Activated naive CD4-positive, alpha-beta T cell treated with anti-CD3 and anti-CD28 coated beads, Interleukin-2, amount 10 ng/mL, durations not matched to agents 7 days and 5 days (primary cell): ENCODE measurements at regions not wholly inside any gene's neighbourhood (a gene's known extent, or its start where the extent isn't known, plus 50 kb on each side); places are given as distances from the start of the nearest gene placed in this dataset.
"Not testable (repeated sequence)": the region's sequence is repeated elsewhere in the genome, so short reads cannot be mapped to it uniquely, and the experiment has no call there.

Experiments
- CTCF ChIA-PET: fragments of 350-600 bp; sonication (Branson Sonifier 250); formaldehyde crosslinking; loops from one replicate; lab custom pipeline; 2021; ENCODE audit warnings: antibody characterized with exemption; lab: Charles Lee
- DNase-seq: peaks from one replicate; pipeline ENCODE4 v3.0.0-alpha.2; 2020
- H3K27ac Mint-ChIP-seq: one replicate; pipeline ENCODE4 v1.8.0; 2021; ENCODE audit warnings: mild to moderate bottlenecking, moderate library complexity, mixed read lengths
- H3K27me3 Mint-ChIP-seq: one replicate; pipeline ENCODE4 v1.8.0; 2021; ENCODE audit warnings: mild to moderate bottlenecking, mixed read lengths
- H3K36me3 Mint-ChIP-seq: one replicate; pipeline ENCODE4 v1.8.0; 2021; ENCODE audit warnings: mixed read lengths
- H3K4me1 Mint-ChIP-seq: one replicate; pipeline ENCODE4 v1.8.0; 2021; ENCODE audit warnings: mixed read lengths
- H3K4me3 Mint-ChIP-seq: one replicate; pipeline ENCODE4 v1.8.0; 2021; ENCODE audit warnings: mild to moderate bottlenecking, moderate library complexity, mixed read lengths
- H3K9me3 Mint-ChIP-seq: one replicate; pipeline ENCODE4 v1.8.0; 2021; ENCODE audit warnings: mixed read lengths

GRCh38 chr11:24407733-24408132, 89.1 kb upstream of the LUZP2 start:
- no peak overlapping the region for H3K27ac Mint-ChIP-seq
- CTCF ChIA-PET: no interaction called here

GRCh38 chr11:24408202-24408601, 88.7 kb upstream of the LUZP2 start:
- DNase-seq: no peak
- H3K36me3 Mint-ChIP-seq: no peaks in the 10 kb centered on the region
- CTCF ChIA-PET: no interaction called here
- H3K9me3 Mint-ChIP-seq: peaks cover 15% of the 10 kb centered on the region
- H3K27ac Mint-ChIP-seq: no peak overlapping the region
- H3K4me3 Mint-ChIP-seq: no peak overlapping the region
- H3K4me1 Mint-ChIP-seq: no peaks in the 10 kb centered on the region
- H3K27me3 Mint-ChIP-seq: no peaks in the 10 kb centered on the region

More at GRCh38 chr11:24407733-24408132, 89.1 kb upstream of the LUZP2 start:
- Mint-ChIP-seq H3K4me1 (no peaks in the 10 kb centered on the region), H3K36me3 (no peaks in the 10 kb centered on the region), H3K27me3 (no peaks in the 10 kb centered on the region), H3K9me3 (peaks cover 15% of the 10 kb centered on the region), H3K4me3 (no peak overlapping the region)
- no peak for DNase-seq

- Mint-ChIP-seq H3K9me3 (peaks cover 8% of the 10 kb centered on the region), H3K36me3 (no peaks in the 10 kb centered on the region)
- CTCF ChIA-PET: no interaction called here
These were observed 85.1 kb upstream of the LUZP2 start for GRCh38 chr11:24411791-24412190.

GRCh38 chr11:24412722-24413121, 84.1 kb upstream of the LUZP2 start:
- no peak for DNase-seq
- H3K4me3 Mint-ChIP-seq: no peak overlapping the region
- no peak overlapping the region for H3K27ac Mint-ChIP-seq
- no peaks in the 10 kb centered on the region for H3K4me1 Mint-ChIP-seq
- no peaks in the 10 kb centered on the region for H3K36me3 Mint-ChIP-seq
- H3K9me3 Mint-ChIP-seq: peaks cover 6% of the 10 kb centered on the region
- H3K27me3 Mint-ChIP-seq: no peaks in the 10 kb centered on the region
- CTCF ChIA-PET: no interaction called here

More at GRCh38 chr11:24411791-24412190, 85.1 kb upstream of the LUZP2 start:
- Mint-ChIP-seq H3K4me3 (no peak overlapping the region), H3K4me1 (no peaks in the 10 kb centered on the region), H3K27ac (no peak overlapping the region), H3K27me3 (no peaks in the 10 kb centered on the region)
- DNase-seq: no peak

GRCh38 chr11:24413391-24413790, 83.5 kb upstream of the LUZP2 start:
- CTCF ChIA-PET: no interaction called here
- no peaks in the 10 kb centered on the region for H3K4me1 Mint-ChIP-seq
- no peaks in the 10 kb centered on the region for H3K27me3 Mint-ChIP-seq
- peaks cover 6% of the 10 kb centered on the region for H3K9me3 Mint-ChIP-seq
- no peak overlapping the region for H3K27ac Mint-ChIP-seq
- DNase-seq: no peak
- H3K36me3 Mint-ChIP-seq: no peaks in the 10 kb centered on the region
- H3K4me3 Mint-ChIP-seq: no peak overlapping the region

GRCh38 chr11:24415955-24416636, 80.8 kb upstream of the LUZP2 start:
- H3K27ac Mint-ChIP-seq, DNase-seq, H3K36me3 Mint-ChIP-seq, H3K9me3 Mint-ChIP-seq, H3K4me1 Mint-ChIP-seq, CTCF ChIA-PET, H3K27me3 Mint-ChIP-seq, H3K4me3 Mint-ChIP-seq: not testable (repeated sequence)

- H3K36me3 Mint-ChIP-seq: no peaks in the 10 kb centered on the region
- H3K4me3 Mint-ChIP-seq: no peak overlapping the region
- CTCF ChIA-PET: no interaction called here
- H3K27ac Mint-ChIP-seq: no peak overlapping the region
- DNase-seq: no peak
- H3K9me3 Mint-ChIP-seq: peaks cover 2% of the 10 kb centered on the region
- H3K27me3 Mint-ChIP-seq: no peaks in the 10 kb centered on the region
- no peaks in the 10 kb centered on the region for H3K4me1 Mint-ChIP-seq
These were observed 75.1 kb upstream of the LUZP2 start for GRCh38 chr11:24421766-24422165.

- no peak overlapping the region for H3K4me3 Mint-ChIP-seq
These were observed 74.5 kb upstream of the LUZP2 start for GRCh38 chr11:24422376-24422775.

GRCh38 chr11:24437123-24437522, 59.7 kb upstream of the LUZP2 start:
- CTCF ChIA-PET: no interaction called here
- no peak overlapping the region for H3K4me3 Mint-ChIP-seq
- no peak overlapping the region for H3K27ac Mint-ChIP-seq
- H3K36me3 Mint-ChIP-seq: no peaks in the 10 kb centered on the region
- no peaks in the 10 kb centered on the region for H3K27me3 Mint-ChIP-seq
- no peak for DNase-seq
- peaks cover 3% of the 10 kb centered on the region for H3K9me3 Mint-ChIP-seq
- no peaks in the 10 kb centered on the region for H3K4me1 Mint-ChIP-seq

More at GRCh38 chr11:24422376-24422775, 74.5 kb upstream of the LUZP2 start:
- H3K27ac Mint-ChIP-seq: no peak overlapping the region
- CTCF ChIA-PET: no interaction called here
- no peak for DNase-seq
- no peaks in the 10 kb centered on the region for H3K27me3 Mint-ChIP-seq
- peaks cover 2% of the 10 kb centered on the region for H3K9me3 Mint-ChIP-seq
- no peaks in the 10 kb centered on the region for H3K36me3 Mint-ChIP-seq
- H3K4me1 Mint-ChIP-seq: no peaks in the 10 kb centered on the region
